Right atrium auricular region (tissue), 2 donors: ENCODE measurements at regions not wholly inside any gene's neighbourhood (a gene's known extent, or its start where the extent isn't known, plus 50 kb on each side); places are given as distances from the start of the nearest gene placed in this dataset.
A peak's percentile ranks its signal among the peaks of the same experiment; 100 is the strongest.

Experiments
- DNase-seq: peaks from one replicate; pipeline ENCODE4 v3.0.0-alpha.2; 2019; ENCODE audit warnings: low spot score
- H3K27ac ChIP-seq, 2 donors: fragments of 200-600 bp; sonication (generic); 1 replicate in 1 of 2; 2 replicates in 1 of 2; pipeline ENCODE4 v1.5.1; 2016 to 2019
- H3K27me3 ChIP-seq, 2 donors: fragments of 200-600 bp; sonication (generic); one replicate each; pipeline versions ENCODE4 v1.5.1 to v1.6.0; 2017 to 2019
- H3K36me3 ChIP-seq: fragments of 200-600 bp; sonication (generic); one replicate; pipeline ENCODE4 v1.5.1; 2016
- H3K4me1 ChIP-seq, 2 donors: fragments of 200-600 bp; sonication (generic); one replicate each; pipeline versions ENCODE4 v1.5.1 to v1.6.0; 2017 to 2019
- H3K4me3 ChIP-seq, 2 donors: fragments of 200-600 bp; sonication (generic); 1 replicate in 1 of 2; 2 replicates in 1 of 2; pipeline ENCODE4 v1.5.1; 2017 to 2019; ENCODE audit warnings: mild to moderate bottlenecking in 1 of 2, moderate library complexity in 1 of 2
- H3K9me3 ChIP-seq, 2 donors: fragments of 200-600 bp; sonication (generic); one replicate each; pipeline ENCODE4 v1.5.1; 2019
- TF ChIP-seq, protein P1 (sequence below), 2 donors: fragments of 200-600 bp; sonication (generic); IDR thresholded peaks; one replicate each; pipeline ENCODE4 v1.5.1; 2019; ENCODE audit warnings: antibody characterized with exemption in 2 of 2

- Histone ChIP-seq H3K4me3 (no peak overlapping the region), H3K27ac (no peak overlapping the region), H3K36me3 (no peaks in the 10 kb centered on the region), H3K4me1 (no peaks in the 10 kb centered on the region), H3K27me3 (no peaks in the 10 kb centered on the region), H3K9me3 (peaks cover 0 to 13% of the 10 kb centered on the region in 2 donors)
- TF ChIP-seq, protein P1, sequence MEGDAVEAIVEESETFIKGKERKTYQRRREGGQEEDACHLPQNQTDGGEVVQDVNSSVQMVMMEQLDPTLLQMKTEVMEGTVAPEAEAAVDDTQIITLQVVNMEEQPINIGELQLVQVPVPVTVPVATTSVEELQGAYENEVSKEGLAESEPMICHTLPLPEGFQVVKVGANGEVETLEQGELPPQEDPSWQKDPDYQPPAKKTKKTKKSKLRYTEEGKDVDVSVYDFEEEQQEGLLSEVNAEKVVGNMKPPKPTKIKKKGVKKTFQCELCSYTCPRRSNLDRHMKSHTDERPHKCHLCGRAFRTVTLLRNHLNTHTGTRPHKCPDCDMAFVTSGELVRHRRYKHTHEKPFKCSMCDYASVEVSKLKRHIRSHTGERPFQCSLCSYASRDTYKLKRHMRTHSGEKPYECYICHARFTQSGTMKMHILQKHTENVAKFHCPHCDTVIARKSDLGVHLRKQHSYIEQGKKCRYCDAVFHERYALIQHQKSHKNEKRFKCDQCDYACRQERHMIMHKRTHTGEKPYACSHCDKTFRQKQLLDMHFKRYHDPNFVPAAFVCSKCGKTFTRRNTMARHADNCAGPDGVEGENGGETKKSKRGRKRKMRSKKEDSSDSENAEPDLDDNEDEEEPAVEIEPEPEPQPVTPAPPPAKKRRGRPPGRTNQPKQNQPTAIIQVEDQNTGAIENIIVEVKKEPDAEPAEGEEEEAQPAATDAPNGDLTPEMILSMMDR (IDR thresholded peaks at IDR 0.05): peak in 1 of 2 donors; percentile 28
- no peak for DNase-seq
Observed at GRCh38 chr11:82229341-82229740, 504.3 kb downstream of the FAM181B start.

- Histone ChIP-seq H3K9me3 (peaks cover 0 to 17% of the 10 kb centered on the region in 2 donors), H3K27ac (no peak overlapping the region), H3K4me1 (no peaks in the 10 kb centered on the region), H3K27me3 (no peaks in the 10 kb centered on the region), H3K4me3 (no peak overlapping the region), H3K36me3 (no peaks in the 10 kb centered on the region)
- TF ChIP-seq, protein P1 (IDR thresholded peaks at IDR 0.05): no peak
- no peak for DNase-seq
Observed at GRCh38 chr11:82225930-82226329, 507.7 kb downstream of the FAM181B start.

- Histone ChIP-seq H3K4me1 (no peaks in the 10 kb centered on the region), H3K9me3 (peaks cover 0 to 17% of the 10 kb centered on the region in 2 donors), H3K4me3 (no peak overlapping the region), H3K27me3 (no peaks in the 10 kb centered on the region), H3K27ac (no peak overlapping the region), H3K36me3 (no peaks in the 10 kb centered on the region)
- TF ChIP-seq, protein P1 (IDR thresholded peaks at IDR 0.05): no peak
- DNase-seq: no peak
Observed at GRCh38 chr11:82225502-82225901, 508.2 kb downstream of the FAM181B start.

- Histone ChIP-seq H3K4me1 (no peaks in the 10 kb centered on the region), H3K27ac (no peak overlapping the region), H3K27me3 (no peaks in the 10 kb centered on the region), H3K4me3 (no peak overlapping the region), H3K36me3 (no peaks in the 10 kb centered on the region), H3K9me3 (no peaks in the 10 kb centered on the region)
- no peak for DNase-seq
- TF ChIP-seq, protein P1 (IDR thresholded peaks at IDR 0.05): no peak
Observed at GRCh38 chr11:82216927-82217570, 516.6 kb downstream of the FAM181B start.

GRCh38 chr11:82210011-82210410 is 523.7 kb downstream of the FAM181B start:
- DNase-seq: no peak
- Histone ChIP-seq H3K4me1 (no peaks in the 10 kb centered on the region), H3K36me3 (no peaks in the 10 kb centered on the region), H3K9me3 (no peaks in the 10 kb centered on the region), H3K27ac (no peak overlapping the region), H3K27me3 (no peaks in the 10 kb centered on the region), H3K4me3 (no peak overlapping the region)
- TF ChIP-seq, protein P1 (IDR thresholded peaks at IDR 0.05): no peak

- DNase-seq: no peak
- TF ChIP-seq, protein P1 (IDR thresholded peaks at IDR 0.05): no peak
- Histone ChIP-seq H3K36me3 (no peaks in the 10 kb centered on the region), H3K27me3 (no peaks in the 10 kb centered on the region), H3K27ac (no peak overlapping the region), H3K4me3 (no peak overlapping the region), H3K9me3 (no peaks in the 10 kb centered on the region), H3K4me1 (no peaks in the 10 kb centered on the region)
Observed at GRCh38 chr11:82195283-82195682, 538.4 kb downstream of the FAM181B start.
